ENCODE measurements at regions not wholly inside any gene's neighbourhood (a gene's known extent, or its start where the extent isn't known, plus 50 kb on each side); places are given as distances from the start of the nearest gene placed in this dataset.

DNA sequence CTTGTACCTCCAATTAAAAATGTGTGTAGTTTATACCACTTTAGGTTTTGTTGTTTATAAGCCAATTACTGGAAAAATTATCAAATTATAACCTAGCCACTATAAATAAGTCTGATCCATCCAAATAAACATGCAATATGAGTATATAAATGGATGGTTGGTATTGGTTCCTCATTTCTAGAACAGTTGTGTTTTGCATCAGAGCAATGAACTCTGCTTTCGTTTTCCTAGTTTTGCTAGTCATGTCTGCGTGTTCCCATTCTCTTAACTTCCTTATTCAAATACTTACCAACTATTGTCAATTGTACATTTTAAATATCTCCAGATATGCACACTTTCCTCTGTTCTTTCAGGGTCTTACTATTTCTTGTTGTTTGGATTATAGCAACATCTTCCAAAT lies 641.7 kb downstream of the NR4A2 start:
- TF ChIP-seq, protein P1, sequence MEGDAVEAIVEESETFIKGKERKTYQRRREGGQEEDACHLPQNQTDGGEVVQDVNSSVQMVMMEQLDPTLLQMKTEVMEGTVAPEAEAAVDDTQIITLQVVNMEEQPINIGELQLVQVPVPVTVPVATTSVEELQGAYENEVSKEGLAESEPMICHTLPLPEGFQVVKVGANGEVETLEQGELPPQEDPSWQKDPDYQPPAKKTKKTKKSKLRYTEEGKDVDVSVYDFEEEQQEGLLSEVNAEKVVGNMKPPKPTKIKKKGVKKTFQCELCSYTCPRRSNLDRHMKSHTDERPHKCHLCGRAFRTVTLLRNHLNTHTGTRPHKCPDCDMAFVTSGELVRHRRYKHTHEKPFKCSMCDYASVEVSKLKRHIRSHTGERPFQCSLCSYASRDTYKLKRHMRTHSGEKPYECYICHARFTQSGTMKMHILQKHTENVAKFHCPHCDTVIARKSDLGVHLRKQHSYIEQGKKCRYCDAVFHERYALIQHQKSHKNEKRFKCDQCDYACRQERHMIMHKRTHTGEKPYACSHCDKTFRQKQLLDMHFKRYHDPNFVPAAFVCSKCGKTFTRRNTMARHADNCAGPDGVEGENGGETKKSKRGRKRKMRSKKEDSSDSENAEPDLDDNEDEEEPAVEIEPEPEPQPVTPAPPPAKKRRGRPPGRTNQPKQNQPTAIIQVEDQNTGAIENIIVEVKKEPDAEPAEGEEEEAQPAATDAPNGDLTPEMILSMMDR (IDR thresholded peaks at IDR 0.05) = no peak

DNA sequence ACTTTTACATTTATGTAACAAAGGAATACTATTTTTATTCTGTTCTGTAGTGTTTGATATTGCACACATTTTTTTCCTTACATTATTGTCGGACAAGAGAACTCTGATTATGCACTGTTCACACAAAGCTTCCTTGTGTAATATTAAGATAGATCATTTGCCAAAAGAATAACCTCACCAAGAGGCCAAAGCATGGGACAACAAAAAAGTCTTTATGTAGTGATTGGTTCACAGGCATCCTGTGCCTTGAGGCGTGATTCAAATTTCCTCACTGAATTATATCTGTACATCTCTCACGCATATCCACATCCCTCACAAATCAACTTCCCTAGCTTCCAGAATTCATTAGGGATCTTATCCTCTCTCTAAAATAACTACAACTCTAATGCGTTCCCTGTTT lies 642.7 kb downstream of the NR4A2 start:
- TF ChIP-seq, protein P1 (IDR thresholded peaks at IDR 0.05) = no peak

DNA sequence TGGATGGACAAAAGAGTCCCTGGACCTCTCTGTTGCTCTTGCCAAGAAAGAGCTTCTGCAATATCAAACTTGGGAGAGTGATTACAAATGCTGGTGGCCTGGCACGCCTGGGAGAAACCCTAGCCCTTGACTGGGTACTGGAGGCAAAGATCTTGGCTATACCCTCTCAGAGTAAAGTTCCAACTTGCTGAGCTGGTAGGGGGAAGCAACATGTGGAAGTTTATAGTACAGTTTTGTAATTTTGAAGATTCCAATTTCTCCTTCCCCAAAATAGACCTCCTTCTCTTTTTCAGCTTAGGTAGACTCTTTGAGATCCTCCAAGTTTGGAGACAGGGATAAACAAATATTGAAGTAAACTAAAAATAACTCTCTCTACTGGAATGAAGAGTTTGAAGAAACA lies 645.3 kb downstream of the NR4A2 start:
- TF ChIP-seq, protein P1 (IDR thresholded peaks at IDR 0.05) = no peak

DNA sequence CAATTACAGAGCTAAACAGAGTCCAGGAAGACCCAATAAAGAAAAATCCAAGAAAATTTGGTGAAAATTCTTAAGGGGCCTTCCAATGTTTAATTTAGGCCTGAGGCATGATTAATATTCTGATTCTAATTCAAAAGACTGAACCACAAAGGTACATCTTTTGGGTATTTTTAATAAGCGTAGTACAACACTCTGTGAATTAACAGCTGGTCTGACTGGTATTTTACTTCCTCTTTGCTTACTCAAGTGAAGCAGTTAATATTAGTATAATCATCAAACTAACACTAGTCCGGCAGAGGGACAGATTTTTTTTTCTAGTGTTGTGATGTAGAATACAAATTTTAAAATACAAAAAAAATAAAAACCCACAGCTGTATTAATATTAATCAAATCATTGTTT lies 652.9 kb downstream of the NR4A2 start:
- TF ChIP-seq, protein P1 (IDR thresholded peaks at IDR 0.05) = no peak

DNA sequence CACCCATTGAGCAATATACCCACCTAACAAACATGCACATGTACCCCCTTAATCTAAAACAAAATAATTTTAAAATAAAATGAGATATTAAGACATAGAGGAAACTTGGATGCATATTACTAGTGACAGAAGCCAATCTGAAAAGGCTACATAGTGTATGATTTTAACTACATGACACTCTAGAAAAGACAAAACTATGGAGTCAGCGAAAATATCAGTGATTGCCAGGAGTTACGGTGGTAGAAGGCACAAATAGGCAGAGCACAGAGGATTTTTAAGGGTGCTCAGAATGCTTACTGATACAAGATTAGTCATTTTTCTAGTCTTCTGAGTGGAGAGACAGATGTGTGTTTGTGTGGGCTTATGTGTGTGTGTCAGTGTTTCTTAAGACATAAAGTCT lies 656.6 kb downstream of the NR4A2 start:
- TF ChIP-seq, protein P1 (IDR thresholded peaks at IDR 0.05) = no peak

DNA sequence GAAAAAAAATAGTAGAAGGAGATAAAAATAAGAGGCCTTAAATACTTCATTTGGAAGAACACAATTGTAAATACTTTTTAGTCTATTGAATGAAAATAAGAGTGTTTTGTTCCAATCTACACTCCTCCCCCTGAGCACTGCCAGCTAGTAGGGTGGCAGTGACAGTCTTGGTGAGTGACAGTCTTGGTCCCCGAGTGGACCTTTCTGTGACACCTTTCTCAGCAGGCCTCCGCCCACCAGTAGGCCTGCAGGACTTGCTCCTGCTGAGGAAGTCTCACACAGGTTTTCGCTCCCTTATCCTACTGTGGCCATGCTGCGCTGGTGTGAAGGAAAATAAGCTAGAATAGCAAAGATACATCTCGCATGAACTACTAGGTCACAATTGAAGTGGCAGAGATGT lies 666.8 kb downstream of the NR4A2 start:
- TF ChIP-seq, protein P1 (IDR thresholded peaks at IDR 0.05) = no peak

DNA sequence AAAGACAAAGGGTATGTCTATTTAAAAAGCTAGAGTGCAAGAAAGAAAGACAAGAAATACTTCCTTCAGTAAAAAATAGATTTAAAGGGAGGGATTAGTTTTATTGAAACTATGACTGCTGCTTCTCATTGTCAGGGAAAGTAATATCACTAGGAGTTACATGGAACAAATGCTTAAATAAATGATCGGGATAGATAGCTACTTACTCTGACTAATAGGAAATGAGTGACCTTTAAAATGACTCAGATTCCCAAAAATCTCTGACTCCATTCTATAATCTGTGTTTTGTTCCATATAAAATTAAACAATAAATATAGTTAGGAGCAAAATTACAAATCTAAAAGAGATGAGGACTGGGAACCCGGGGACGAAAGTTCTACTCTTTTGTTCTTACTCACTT lies 669.3 kb downstream of the NR4A2 start:
- TF ChIP-seq, protein P1 (IDR thresholded peaks at IDR 0.05) = no peak

DNA sequence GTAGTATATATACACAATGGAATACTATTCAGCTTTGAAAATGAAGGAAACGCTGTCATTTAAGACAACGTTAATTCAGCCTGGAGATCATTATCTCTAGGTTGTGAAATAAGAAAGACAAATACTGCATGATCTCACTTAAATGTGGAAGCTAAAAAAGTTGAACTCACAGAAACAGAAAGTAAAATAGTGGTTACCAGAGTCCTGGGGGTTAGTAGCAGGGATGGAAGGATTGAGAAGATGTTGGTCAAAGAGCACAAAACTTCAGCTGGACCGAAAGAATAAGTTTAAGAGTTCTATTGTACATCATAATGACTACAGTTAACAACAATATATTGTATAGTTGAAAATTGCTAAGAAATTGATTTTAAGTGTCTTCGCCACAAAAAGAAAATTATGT lies 670.3 kb downstream of the NR4A2 start:
- TF ChIP-seq, protein P1 (IDR thresholded peaks at IDR 0.05) = no peak
